H1 (cell line): ENCODE measurements at regions not wholly inside any gene's neighbourhood (a gene's known extent, or its start where the extent isn't known, plus 50 kb on each side); places are given as distances from the start of the nearest gene placed in this dataset.

Experiments
- CTCF ChIA-PET: fragments of 300-600 bp; sonication (Branson Sonifier 250); formaldehyde crosslinking; loops from one replicate; lab custom pipeline; 2021; ENCODE audit not compliant: partially characterized antibody; lab: Charles Lee
- POLR2A ChIA-PET: fragments of 300-600 bp; sonication (Branson Sonifier 250); formaldehyde crosslinking; loops from one replicate; lab custom pipeline; 2021; ENCODE audit warnings: inconsistent platforms; ENCODE audit not compliant: partially characterized antibody; lab: Charles Lee
- DNase-seq, 2 experiments: peaks; one replicate each; pipeline versions ENCODE4 v3.0.0 to v3.0.0-alpha.2; 2010 to 2022; ENCODE audit warnings: low spot score in 2 of 2, low read depth in 1 of 2, mixed read lengths in 1 of 2
- FAIRE-seq: peaks from 2 replicates; lab custom pipeline; 2011; peaks lifted over from hg19 to GRCh38; lab: Jason Lieb, UNC
- H2AFZ ChIP-seq: 2 replicates; pipeline ENCODE4 v1.8.1; 2012; ENCODE audit warnings: low read length, inconsistent platforms
- H2AK5ac ChIP-seq: 2 replicates; pipeline ENCODE4 v1.6.1; 2013; ENCODE audit warnings: low read depth, low read length
- H2BK120ac ChIP-seq: replicated peaks from 2 replicates; pipeline ENCODE3; 2013; ENCODE audit warnings: low read depth, low read length, inconsistent platforms
- H2BK12ac ChIP-seq: 2 replicates; pipeline ENCODE4 v1.6.1; 2013; ENCODE audit warnings: low read depth, low read length
- H2BK15ac ChIP-seq: 2 replicates; pipeline ENCODE4 v1.6.1; 2013; ENCODE audit warnings: low read length
- H2BK20ac ChIP-seq: 2 replicates; pipeline ENCODE4 v1.6.1; 2013; ENCODE audit warnings: low read length
- H2BK5ac ChIP-seq: 2 replicates; pipeline ENCODE4 v1.6.1; 2013; ENCODE audit warnings: low read depth, low read length
- H3K14ac ChIP-seq: 2 replicates; pipeline ENCODE4 v1.6.1; 2013; ENCODE audit warnings: inconsistent platforms; ENCODE audit not compliant: insufficient read length
- H3K18ac ChIP-seq: 2 replicates; pipeline ENCODE4 v1.6.1; 2013; ENCODE audit warnings: low read length; ENCODE audit errors: extremely low read depth
- H3K23ac ChIP-seq: 2 replicates; pipeline ENCODE4 v1.6.1; 2013; ENCODE audit warnings: inconsistent platforms; ENCODE audit not compliant: insufficient read length
- H3K23me2 ChIP-seq: 2 replicates; pipeline ENCODE4 v1.6.1; 2013; ENCODE audit warnings: low read depth, low read length
- H3K27ac ChIP-seq: 2 replicates; pipeline ENCODE4 v1.6.1; 2011; ENCODE audit warnings: low read depth, low read length, inconsistent platforms
- H3K27me3 ChIP-seq, 4 experiments: replicated peaks in 1 of 4; 1 replicate in 1 of 4; 2 replicates in 3 of 4; pipeline versions ENCODE4 v1.6.1 to v1.8.1; 2011 to 2013; ENCODE audit warnings: low read length in 3 of 4, mild to moderate bottlenecking in 3 of 4, inconsistent platforms in 2 of 4, mixed read lengths in 2 of 4, moderate library complexity in 1 of 4; ENCODE audit not compliant: control insufficient read depth in 3 of 4, insufficient read depth in 3 of 4; ENCODE audit errors: extremely low read depth in 1 of 4
- H3K36me3 ChIP-seq, 4 experiments: 2 replicates each; pipeline versions ENCODE4 v1.6.1 to v1.8.1; 2011 to 2013; ENCODE audit warnings: mild to moderate bottlenecking in 4 of 4, low read length in 3 of 4, moderate library complexity in 2 of 4, control low read depth in 1 of 4, inconsistent platforms in 1 of 4; ENCODE audit not compliant: insufficient read depth in 4 of 4, control insufficient read depth in 2 of 4
- H3K4ac ChIP-seq: replicated peaks from 2 replicates; pipeline ENCODE3; 2013; ENCODE audit warnings: low read length, low read depth, mixed read lengths, inconsistent platforms; ENCODE audit not compliant: insufficient read length
- H3K4me1 ChIP-seq, 4 experiments: replicated peaks in 1 of 4; 1 replicate in 1 of 4; 2 replicates in 3 of 4; pipeline versions ENCODE4 v1.6.1 to v1.8.1; 2011 to 2013; ENCODE audit warnings: low read length in 3 of 4, inconsistent platforms in 2 of 4, mixed read lengths in 1 of 4; ENCODE audit not compliant: insufficient read depth in 4 of 4, control insufficient read depth in 3 of 4
- H3K4me2 ChIP-seq, 2 experiments: 2 replicates each; pipeline versions ENCODE4 v1.6.1 to v1.8.1; 2011 to 2013; ENCODE audit warnings: low read depth in 2 of 2, low read length in 2 of 2, control low read depth in 1 of 2, inconsistent platforms in 1 of 2, mild to moderate bottlenecking in 1 of 2; ENCODE audit not compliant: insufficient read depth in 1 of 2
- H3K4me3 ChIP-seq, 4 experiments: fragments of 200-600, 300-600 bp in 1 of 4; sonication (generic), shearing (Covaris generic), sonication (Bioruptor Twin) in 1 of 4; 2 replicates each; pipeline versions ENCODE4 v1.5.1 to v1.8.1; 2011 to 2016; ENCODE audit warnings: low read length in 4 of 4, low read depth in 3 of 4, control low read depth in 2 of 4, inconsistent platforms in 2 of 4, mild to moderate bottlenecking in 2 of 4, mixed read lengths in 1 of 4, moderate library complexity in 1 of 4; ENCODE audit not compliant: insufficient read depth in 2 of 4; ENCODE audit errors: extremely low read depth in 1 of 4
- H3K56ac ChIP-seq: replicated peaks from 2 replicates; pipeline ENCODE3; 2013; ENCODE audit warnings: low read depth, mild to moderate bottlenecking, mixed read lengths, low read length, inconsistent platforms; ENCODE audit not compliant: insufficient read length
- H3K79me1 ChIP-seq: 2 replicates; pipeline ENCODE4 v1.6.1; 2013; ENCODE audit warnings: low read depth, low read length, control low read depth
- H3K79me2 ChIP-seq, 2 experiments: 2 replicates each; pipeline versions ENCODE4 v1.6.1 to v1.8.1; 2012 to 2013; ENCODE audit warnings: low read length in 2 of 2, mild to moderate bottlenecking in 2 of 2, inconsistent platforms in 1 of 2; ENCODE audit not compliant: insufficient read depth in 2 of 2, control insufficient read depth in 1 of 2
- H3K9ac ChIP-seq, 4 experiments: replicated peaks in 1 of 4; 1 replicate in 1 of 4; 2 replicates in 3 of 4; pipeline versions ENCODE4 v1.6.1 to v1.8.1; 2011 to 2013; ENCODE audit warnings: low read depth in 3 of 4, low read length in 3 of 4, control low read depth in 2 of 4, mild to moderate bottlenecking in 2 of 4, moderate library complexity in 2 of 4, inconsistent platforms in 1 of 4; ENCODE audit errors: extremely low read depth in 1 of 4
- H3K9me3 ChIP-seq, 2 experiments: 2 replicates each; pipeline versions ENCODE4 v1.6.1 to v1.8.1; 2012 to 2013; ENCODE audit warnings: mild to moderate bottlenecking in 2 of 2, moderate library complexity in 2 of 2, control low read depth in 1 of 2, inconsistent platforms in 1 of 2, low read depth in 1 of 2, low read length in 1 of 2, mixed read lengths in 1 of 2; ENCODE audit not compliant: insufficient read depth in 2 of 2
- H4K20me1 ChIP-seq, 2 experiments: replicated peaks in 1 of 2; 2 replicates each; pipeline versions ENCODE3 to v1.8.1; 2011 to 2013; ENCODE audit warnings: inconsistent platforms in 2 of 2, low read length in 2 of 2, mild to moderate bottlenecking in 1 of 2; ENCODE audit not compliant: insufficient read depth in 2 of 2, control insufficient read depth in 1 of 2
- H4K5ac ChIP-seq: 2 replicates; pipeline ENCODE4 v1.6.1; 2013; ENCODE audit warnings: low read length, low read depth, mixed read lengths, inconsistent platforms; ENCODE audit not compliant: insufficient read length
- H4K8ac ChIP-seq: 2 replicates; pipeline ENCODE4 v1.8.0; 2013; ENCODE audit warnings: mild to moderate bottlenecking, moderate library complexity, low read length, inconsistent platforms; ENCODE audit not compliant: insufficient read depth; ENCODE audit errors: extremely low read depth
- H4K91ac ChIP-seq: replicated peaks from 2 replicates; pipeline ENCODE3; 2013; ENCODE audit warnings: low read length, mixed read lengths, inconsistent platforms; ENCODE audit not compliant: insufficient read length
- CHD1 ChIP-seq: IDR thresholded peaks from 2 replicates; pipeline ENCODE4 v1.6.1; 2012; ENCODE audit warnings: low read depth, low read length, improper control_type of control experiment
- KDM1A ChIP-seq: fragments of 200-600, 300-600 bp; sonication (generic); IDR thresholded peaks from 2 replicates; pipeline ENCODE4 v1.7.1; 2016; ENCODE audit warnings: mild to moderate bottlenecking, low read length, borderline replicate concordance
- WGBS, 2 experiments: shearing (Covaris generic) in 1 of 2; methylation state at CpG; one replicate each; pipeline versions ENCODE4 v1.1.6 to v1.1.7; 2013 to 2015; ENCODE audit warnings: low lambda C conversion rate in 2 of 2, mixed read lengths in 2 of 2, inconsistent platforms in 1 of 2, low coverage in 1 of 2, missing lambda C conversion rate in 1 of 2; ENCODE audit not compliant: insufficient replicate concordance in 2 of 2, insufficient coverage in 1 of 2, insufficient read length in 1 of 2; ENCODE audit errors: extremely low coverage in 1 of 2, missing lambda C conversion rate in 1 of 2; 5-methylcytosine and 5-hydroxymethylcytosine counted together

DNA sequence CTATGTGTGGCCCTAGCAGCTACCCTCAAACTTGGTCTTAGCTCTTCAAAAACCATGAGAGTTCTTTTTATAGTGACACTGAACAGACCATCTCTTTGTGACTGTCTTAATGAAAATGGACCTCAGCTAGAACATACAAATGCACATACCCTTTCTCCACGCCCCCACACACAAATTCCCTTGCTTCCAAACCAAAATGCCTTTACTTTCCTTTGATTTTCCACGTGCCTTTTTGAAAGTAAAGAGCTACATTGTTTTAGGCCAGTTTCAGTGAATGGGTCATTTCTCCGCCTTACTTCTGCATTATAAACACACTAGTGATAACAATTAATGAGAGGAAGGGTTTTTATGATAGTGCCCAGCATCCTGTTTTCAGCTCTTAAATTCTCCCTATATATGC lies 105.8 kb upstream of the EFNA5 start:
- Histone ChIP-seq H2BK5ac (no peak overlapping the region), H3K4me1 (peaks cover 0 to 19% (median 6%) of the 10 kb centered on the region in 4 experiments; a peak in 5 of 7 replicates), H2BK120ac (no peak overlapping the region), H3K79me1 (no peaks in the 10 kb centered on the region), H3K36me3 (peaks cover 0 to 5% (median 0%) of the 10 kb centered on the region in 4 experiments; a peak in 1 of 8 replicates), H3K27me3 (no peaks in the 10 kb centered on the region), H3K4ac (no peak overlapping the region), H3K9me3 (peaks cover 6% of the 10 kb centered on the region in 2 experiments; a peak in 3 of 4 replicates), H3K4me3 (no peak overlapping the region), H2BK12ac (no peak overlapping the region), H3K23ac (no peak overlapping the region), H2BK20ac (no peak overlapping the region), H3K4me2 (no peak overlapping the region), H3K56ac (no peak overlapping the region), H4K91ac (no peak overlapping the region), H4K20me1 (no peaks in the 10 kb centered on the region), H3K27ac (no peak overlapping the region), H4K8ac (no peak overlapping the region), H3K18ac (no peak overlapping the region), H2AFZ (no peak overlapping the region), H2BK15ac (no peak overlapping the region), H4K5ac (no peak overlapping the region), H3K79me2 (no peaks in the 10 kb centered on the region), H2AK5ac (no peak overlapping the region), H3K9ac (no peak overlapping the region), H3K23me2 (no peaks in the 10 kb centered on the region), H3K14ac (no peak overlapping the region)
- 74 to 100% methylated on average over 1 to 3 of the region's 3 CpGs for WGBS, 2 experiments
- no peak for FAIRE-seq
- POLR2A ChIA-PET: no interaction called here
- CTCF ChIA-PET: interaction anchor here (0.6 to 1.5 kb wide), 3 partner anchors 20 to 356 kb away, joined by 3 to 8 read pairs (median 6); no protein-coding TSS in a partner anchor
- DNase-seq: no peak
- TF ChIP-seq KDM1A (no peak), CHD1 (no peak)
